Activated CD4-positive, alpha-beta T cell treated with anti-CD3 and anti-CD28 coated beads, Interleukin-2, amount 10 ng/mL, durations not matched to agents 7 days and 5 days (primary cell): ENCODE measurements at regions not wholly inside any gene's neighbourhood (a gene's known extent, or its start where the extent isn't known, plus 50 kb on each side); places are given as distances from the start of the nearest gene placed in this dataset.

Experiments
- CTCF ChIA-PET: fragments of 350-600 bp; sonication (Branson Sonifier 250); formaldehyde crosslinking; loops from one replicate; lab custom pipeline; 2021; ENCODE audit warnings: antibody characterized with exemption; lab: Charles Lee
- POLR2A ChIA-PET: fragments of 350-600 bp; sonication (Branson Sonifier 250); formaldehyde crosslinking; loops from one replicate; lab custom pipeline; 2021; ENCODE audit warnings: antibody characterized with exemption; lab: Charles Lee
- DNase-seq: peaks from one replicate; pipeline ENCODE4 v3.0.0-alpha.2; 2020
- H3K27ac Mint-ChIP-seq: one replicate; pipeline ENCODE4 v1.8.0; 2021; ENCODE audit warnings: mild to moderate bottlenecking, moderate library complexity, mixed read lengths
- H3K27me3 Mint-ChIP-seq: one replicate; pipeline ENCODE4 v1.8.0; 2021; ENCODE audit warnings: mixed read lengths
- H3K36me3 Mint-ChIP-seq: one replicate; pipeline ENCODE4 v1.8.0; 2021; ENCODE audit warnings: low read depth, mixed read lengths
- H3K4me1 Mint-ChIP-seq: one replicate; pipeline ENCODE4 v1.8.0; 2021; ENCODE audit warnings: mixed read lengths
- H3K4me3 Mint-ChIP-seq: one replicate; pipeline ENCODE4 v1.8.0; 2021; ENCODE audit warnings: mild to moderate bottlenecking, moderate library complexity, mixed read lengths
- H3K9me3 Mint-ChIP-seq: one replicate; pipeline ENCODE4 v1.8.0; 2021; ENCODE audit warnings: mixed read lengths

DNA sequence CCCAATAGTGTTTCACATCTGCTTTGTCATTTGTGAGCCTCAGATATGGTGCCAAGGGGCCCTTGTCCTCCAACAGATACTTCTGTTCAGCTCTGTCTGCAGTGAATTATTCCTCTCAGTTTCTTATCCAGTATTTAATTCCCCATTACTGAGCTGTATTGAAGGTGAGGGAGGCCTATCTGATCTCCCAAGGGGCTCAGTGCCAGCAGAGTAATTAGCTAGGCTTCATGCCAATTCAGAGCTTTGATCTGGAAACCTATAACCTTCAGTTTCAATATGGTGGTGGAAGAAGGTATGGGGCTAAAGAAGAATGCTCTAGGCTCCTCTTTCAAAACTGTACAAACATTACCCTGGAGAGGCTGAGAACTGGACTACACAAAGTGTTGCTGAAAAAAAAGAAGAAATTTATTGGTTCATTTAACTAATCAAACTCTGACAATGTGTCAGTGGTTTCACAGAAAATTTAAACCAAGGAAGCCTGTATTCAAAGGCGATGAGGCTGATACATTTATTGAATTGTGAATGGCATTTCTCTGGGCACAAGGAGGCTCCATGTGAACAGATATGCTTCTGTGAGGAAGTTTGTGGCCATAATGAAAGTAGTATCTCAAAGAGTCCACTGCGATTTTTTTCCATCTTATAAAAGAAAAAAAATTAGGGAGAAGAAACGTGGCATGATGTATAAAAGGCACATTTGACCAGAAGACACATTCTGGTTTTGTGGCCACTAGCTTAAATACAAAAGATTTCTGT, 397.8 kb downstream of the TLE4 start:
- DNase-seq = no peak
- CTCF ChIA-PET = no interaction called here
- Mint-ChIP-seq H3K9me3 (no peaks in the 10 kb centered on the region), H3K4me1 (no peaks in the 10 kb centered on the region), H3K36me3 (no peaks in the 10 kb centered on the region), H3K27ac (no peak overlapping the region), H3K27me3 (peaks cover 2% of the 10 kb centered on the region), H3K4me3 (no peak overlapping the region)
- POLR2A ChIA-PET = no interaction called here

DNA sequence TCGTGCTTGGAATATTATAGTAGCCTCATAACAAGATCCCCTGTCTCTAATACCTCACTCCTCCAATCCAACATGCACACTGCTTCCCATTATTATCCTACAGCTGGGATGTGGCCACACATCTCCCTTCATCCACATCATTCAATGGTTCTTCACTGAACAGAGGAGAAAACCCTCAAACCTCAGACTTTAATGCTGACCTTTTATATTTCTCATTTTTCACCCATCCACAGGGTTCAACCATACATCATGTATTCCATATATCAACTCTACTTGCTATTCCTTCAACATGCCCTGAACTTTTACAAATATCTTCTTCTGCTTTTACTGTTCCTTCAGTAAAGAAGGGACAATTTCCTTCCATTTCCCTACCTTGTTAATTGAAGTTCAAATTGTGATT, 396.8 kb downstream of the TLE4 start:
- DNase-seq = no peak
- Mint-ChIP-seq H3K4me1 (no peaks in the 10 kb centered on the region), H3K27me3 (peaks cover 2% of the 10 kb centered on the region), H3K4me3 (no peak overlapping the region), H3K27ac (no peak overlapping the region), H3K9me3 (no peaks in the 10 kb centered on the region), H3K36me3 (no peaks in the 10 kb centered on the region)
- POLR2A ChIA-PET = no interaction called here
- CTCF ChIA-PET = no interaction called here

DNA sequence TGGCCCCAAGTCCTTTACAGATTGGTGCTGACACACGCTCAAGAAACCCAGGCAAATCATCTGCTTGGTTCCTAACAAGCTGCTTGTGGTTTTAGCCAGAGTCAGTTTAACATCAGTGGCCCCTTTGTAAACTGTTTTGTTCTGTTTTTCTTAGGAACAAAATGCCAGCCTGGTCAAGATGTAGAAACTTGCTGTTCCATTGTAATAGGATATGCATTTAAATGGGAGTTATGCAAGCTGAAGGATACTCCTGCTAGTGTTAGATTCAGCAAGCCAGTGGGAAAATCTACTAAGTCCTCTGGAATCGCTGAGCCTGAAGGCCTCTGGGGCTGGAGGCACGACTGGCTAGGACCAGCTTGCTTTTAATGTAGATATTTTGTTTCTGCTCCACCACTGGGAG, 391.1 kb downstream of the TLE4 start:
- Mint-ChIP-seq H3K4me1 (no peaks in the 10 kb centered on the region), H3K9me3 (no peaks in the 10 kb centered on the region), H3K4me3 (no peak overlapping the region), H3K36me3 (no peaks in the 10 kb centered on the region), H3K27ac (no peak overlapping the region), H3K27me3 (no peaks in the 10 kb centered on the region)
- ChIA-PET POLR2A (no interaction called here), CTCF (no interaction called here)
- no peak for DNase-seq

DNA sequence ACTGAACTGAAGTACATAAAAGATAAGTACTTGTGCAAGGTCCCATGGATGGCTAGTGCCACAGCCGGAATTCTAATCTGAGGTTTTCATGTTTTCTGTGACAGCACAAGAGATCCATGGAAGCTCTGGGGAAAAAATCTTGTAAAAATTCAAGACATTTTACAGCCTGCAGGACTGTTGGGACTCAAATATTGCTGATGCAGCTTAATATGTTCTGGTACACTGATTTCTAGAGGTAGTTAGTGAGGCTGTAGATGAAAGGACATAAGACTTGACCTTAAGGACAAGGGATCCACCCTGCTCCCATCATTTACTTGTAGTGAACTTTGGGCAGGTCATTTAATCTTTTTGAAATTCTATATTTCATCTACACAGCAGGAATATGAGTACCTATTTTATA, 390.4 kb downstream of the TLE4 start:
- Mint-ChIP-seq H3K9me3 (no peaks in the 10 kb centered on the region), H3K4me3 (no peak overlapping the region), H3K27ac (no peak overlapping the region), H3K36me3 (no peaks in the 10 kb centered on the region), H3K27me3 (no peaks in the 10 kb centered on the region), H3K4me1 (no peaks in the 10 kb centered on the region)
- DNase-seq = no peak
- CTCF ChIA-PET = no interaction called here
- POLR2A ChIA-PET = no interaction called here

- Mint-ChIP-seq H3K36me3 (no peaks in the 10 kb centered on the region), H3K27ac (no peak overlapping the region), H3K27me3 (peaks cover 2% of the 10 kb centered on the region), H3K4me1 (no peaks in the 10 kb centered on the region), H3K4me3 (no peak overlapping the region), H3K9me3 (peaks cover 3% of the 10 kb centered on the region)
- DNase-seq = peak; percentile 7
- CTCF ChIA-PET = no interaction called here
- POLR2A ChIA-PET = no interaction called here
Observed at GRCh38 chr9:79955300-79955699, 383.5 kb downstream of the TLE4 start.

- POLR2A ChIA-PET = no interaction called here
- CTCF ChIA-PET = no interaction called here
- DNase-seq = no peak
- Mint-ChIP-seq H3K9me3 (peaks cover 3% of the 10 kb centered on the region), H3K4me1 (no peaks in the 10 kb centered on the region), H3K36me3 (no peaks in the 10 kb centered on the region), H3K27me3 (peaks cover 2% of the 10 kb centered on the region), H3K27ac (no peak overlapping the region), H3K4me3 (no peak overlapping the region)
Observed at GRCh38 chr9:79953908-79954307, 382.1 kb downstream of the TLE4 start.

- Mint-ChIP-seq H3K4me1 (no peaks in the 10 kb centered on the region), H3K36me3 (no peaks in the 10 kb centered on the region), H3K27ac (no peak overlapping the region), H3K9me3 (peaks cover 3% of the 10 kb centered on the region), H3K27me3 (peaks cover 2% of the 10 kb centered on the region), H3K4me3 (no peak overlapping the region)
- CTCF ChIA-PET = no interaction called here
- DNase-seq = no peak
- POLR2A ChIA-PET = no interaction called here
Observed at GRCh38 chr9:79952401-79952800, 380.6 kb downstream of the TLE4 start.

GRCh38 chr9:79946712-79947111, 374.9 kb downstream of the TLE4 start:
- Mint-ChIP-seq H3K36me3 (no peaks in the 10 kb centered on the region), H3K4me3 (no peak overlapping the region), H3K27me3 (no peaks in the 10 kb centered on the region), H3K27ac (no peak overlapping the region), H3K4me1 (no peaks in the 10 kb centered on the region), H3K9me3 (no peaks in the 10 kb centered on the region)
- ChIA-PET POLR2A (no interaction called here), CTCF (no interaction called here)
- no peak for DNase-seq

DNA sequence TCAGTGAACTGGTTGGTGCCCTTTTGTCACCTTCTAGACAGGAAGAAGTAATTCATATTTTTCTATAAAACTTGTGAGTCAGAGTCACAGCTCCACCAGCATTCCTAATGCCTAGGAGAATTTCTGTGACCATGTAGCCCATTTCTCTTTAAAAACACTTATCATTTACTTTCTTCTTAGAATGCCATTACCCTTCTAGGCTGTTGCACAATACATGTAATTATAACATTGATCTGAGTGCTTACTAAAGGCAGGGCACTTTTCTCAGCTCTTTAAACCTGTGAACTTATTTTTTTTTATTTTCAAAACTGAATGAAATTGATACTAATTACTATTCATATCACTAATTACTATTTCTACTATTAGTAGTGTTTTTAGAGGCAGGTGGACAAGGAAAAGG, 373.7 kb downstream of the TLE4 start:
- Mint-ChIP-seq H3K4me3 (no peak overlapping the region), H3K4me1 (no peaks in the 10 kb centered on the region), H3K27ac (no peak overlapping the region), H3K27me3 (no peaks in the 10 kb centered on the region), H3K36me3 (no peaks in the 10 kb centered on the region), H3K9me3 (no peaks in the 10 kb centered on the region)
- ChIA-PET POLR2A (no interaction called here), CTCF (no interaction called here)
- DNase-seq = no peak

DNA sequence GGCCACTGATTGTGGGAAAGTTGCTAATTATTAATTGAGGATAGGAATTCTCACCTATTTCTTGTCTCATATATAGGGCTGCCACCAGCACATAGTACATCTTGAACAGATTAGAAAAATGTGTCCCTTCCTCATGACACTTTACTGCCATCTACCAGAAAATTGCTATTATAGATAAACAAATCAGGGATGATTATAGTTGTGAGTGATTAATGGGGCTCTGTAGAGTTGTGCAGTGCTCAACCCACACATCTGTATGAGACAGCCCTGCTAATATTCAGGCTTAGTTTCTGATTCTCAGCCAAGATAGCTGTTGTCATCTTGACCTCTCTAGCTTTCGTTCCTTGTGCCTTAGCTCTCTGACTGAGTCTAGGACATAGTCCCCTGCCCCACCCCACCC, 373.3 kb downstream of the TLE4 start:
- no peaks in the 10 kb centered on the region for H3K4me1 Mint-ChIP-seq
- H3K27me3 Mint-ChIP-seq = no peaks in the 10 kb centered on the region
- no peak for DNase-seq
- H3K27ac Mint-ChIP-seq = no peak overlapping the region
- H3K36me3 Mint-ChIP-seq = no peaks in the 10 kb centered on the region
- no peaks in the 10 kb centered on the region for H3K9me3 Mint-ChIP-seq
- no peak overlapping the region for H3K4me3 Mint-ChIP-seq
- ChIA-PET POLR2A (no interaction called here), CTCF (no interaction called here)

GRCh38 chr9:79940919-79941318, 369.2 kb downstream of the TLE4 start:
- Mint-ChIP-seq H3K4me3 (no peak overlapping the region), H3K4me1 (no peaks in the 10 kb centered on the region), H3K27ac (no peak overlapping the region), H3K27me3 (no peaks in the 10 kb centered on the region), H3K9me3 (no peaks in the 10 kb centered on the region), H3K36me3 (no peaks in the 10 kb centered on the region)
- CTCF ChIA-PET = no interaction called here
- POLR2A ChIA-PET = no interaction called here
- no peak for DNase-seq

DNA sequence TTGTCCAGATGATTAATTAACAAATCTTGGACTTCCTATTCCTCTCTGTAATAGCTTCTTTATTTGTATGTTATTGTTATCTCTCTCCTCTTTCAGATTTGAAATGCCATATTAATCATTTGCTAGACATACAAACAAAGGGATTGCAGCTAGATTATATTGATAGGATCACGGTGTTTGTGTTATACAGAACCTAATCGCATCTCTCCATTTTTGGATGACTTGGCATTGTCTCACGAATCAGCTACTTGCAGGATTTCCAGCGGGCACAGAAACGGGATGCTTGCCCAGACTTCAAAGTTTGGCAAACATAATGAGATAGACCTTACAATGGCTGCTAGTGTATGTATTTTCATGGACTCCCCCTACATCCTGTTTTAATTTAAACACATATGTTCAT, 368.1 kb downstream of the TLE4 start:
- Mint-ChIP-seq H3K27me3 (no peaks in the 10 kb centered on the region), H3K4me3 (no peak overlapping the region), H3K4me1 (no peaks in the 10 kb centered on the region), H3K36me3 (no peaks in the 10 kb centered on the region), H3K9me3 (no peaks in the 10 kb centered on the region), H3K27ac (no peak overlapping the region)
- DNase-seq = no peak
- ChIA-PET POLR2A (no interaction called here), CTCF (no interaction called here)

- H3K4me3 Mint-ChIP-seq = no peak overlapping the region
- ChIA-PET POLR2A (no interaction called here), CTCF (no interaction called here)
- no peak overlapping the region for H3K27ac Mint-ChIP-seq
- DNase-seq = no peak
- H3K4me1 Mint-ChIP-seq = no peaks in the 10 kb centered on the region
- H3K27me3 Mint-ChIP-seq = no peaks in the 10 kb centered on the region
- H3K36me3 Mint-ChIP-seq = no peaks in the 10 kb centered on the region
- no peaks in the 10 kb centered on the region for H3K9me3 Mint-ChIP-seq
Observed at GRCh38 chr9:79936336-79936735, 364.6 kb downstream of the TLE4 start.

- Mint-ChIP-seq H3K9me3 (peaks cover 4% of the 10 kb centered on the region), H3K27ac (no peak overlapping the region), H3K36me3 (no peaks in the 10 kb centered on the region), H3K4me1 (no peaks in the 10 kb centered on the region), H3K4me3 (no peak overlapping the region), H3K27me3 (no peaks in the 10 kb centered on the region)
- ChIA-PET POLR2A (no interaction called here), CTCF (no interaction called here)
- DNase-seq = no peak
Observed at GRCh38 chr9:79929285-79929684, 357.5 kb downstream of the TLE4 start.
